K562 (cell line): ENCODE measurements at regions not wholly inside any gene's neighbourhood (a gene's known extent, or its start where the extent isn't known, plus 50 kb on each side); places are given as distances from the start of the nearest gene placed in this dataset.

Experiments
- CREBBP ChIP-seq: IDR thresholded peaks from one replicate; pipeline ENCODE4 v1.6.1; 2012; ENCODE audit warnings: low read depth, mild to moderate bottlenecking, control low read depth, inconsistent platforms, low read length
- CSDE1 ChIP-seq, 2 experiments: fragments of 450-650 bp; IDR thresholded peaks; 2 replicates each; pipeline ENCODE4 v1.6.1; 2016; ENCODE audit warnings: mild to moderate bottlenecking in 1 of 2
- E2F4 ChIP-seq: sonication (generic); formaldehyde crosslinking; IDR thresholded peaks from 2 replicates; pipeline ENCODE4 v1.8.0; 2022; ENCODE audit warnings: mild to moderate bottlenecking, low read depth, missing genetic modification reagents
- FOXA3 ChIP-seq, 2 experiments: fragments of 450-650 bp in 1 of 2; sonication (generic) in 1 of 2; formaldehyde crosslinking; IDR thresholded peaks in 1 of 2; conservative IDR thresholded peaks in 1 of 2; 2 replicates each; pipeline versions ENCODE4 v1.4.0 to v1.8.0; 2020 to 2022; ENCODE audit warnings: mild to moderate bottlenecking in 2 of 2, missing genetic modification reagents in 1 of 2
- HDAC3 ChIP-seq: fragments of 450-650 bp; IDR thresholded peaks from 2 replicates; pipeline ENCODE4 v1.6.1; 2018; ENCODE audit warnings: borderline replicate concordance, mild to moderate bottlenecking, moderate library complexity; ENCODE audit not compliant: partially characterized antibody
- HDAC8 ChIP-seq: fragments of 450-650 bp; IDR thresholded peaks from 2 replicates; pipeline ENCODE4 v1.6.1; 2016; ENCODE audit warnings: mild to moderate bottlenecking, missing genetic modification characterization, moderate library complexity, missing compliant biosample characterization
- HES1 ChIP-seq: fragments of 450-650 bp; IDR thresholded peaks from 2 replicates; pipeline ENCODE4 v1.6.1; 2016; ENCODE audit warnings: low read depth, mild to moderate bottlenecking, moderate library complexity
- HEY1 ChIP-seq: fragments of 250-450 bp; sonication (Bioruptor Pico); IDR thresholded peaks from 2 replicates; pipeline ENCODE4 v1.5.0; 2020; ENCODE audit warnings: mild to moderate bottlenecking, moderate library complexity, borderline replicate concordance
- HMG20B ChIP-seq: fragments of 250-450 bp; sonication (Bioruptor Pico); IDR thresholded peaks from 2 replicates; pipeline ENCODE4 v1.5.0; 2021; ENCODE audit warnings: mild to moderate bottlenecking
- HNRNPH1 ChIP-seq: fragments of 200-400 bp; formaldehyde crosslinking; optimal IDR thresholded peaks from 2 replicates; pipeline ENCODE3; 2017; ENCODE audit warnings: low read depth, mild to moderate bottlenecking, low read length, moderate library complexity
- KDM1A ChIP-seq, 2 experiments: fragments of 450-650 bp; IDR thresholded peaks; 2 replicates each; pipeline ENCODE4 v1.6.1; 2016; ENCODE audit warnings: mild to moderate bottlenecking in 2 of 2
- KLF1 ChIP-seq: fragments of 450-650 bp; IDR thresholded peaks from 2 replicates; pipeline ENCODE4 v1.6.1; 2016; ENCODE audit warnings: missing genetic modification characterization, missing compliant biosample characterization
- KLF16 ChIP-seq: IDR thresholded peaks from 2 replicates; pipeline ENCODE4 v1.6.1; 2016; ENCODE audit warnings: antibody characterized with exemption
- MAFK ChIP-seq: IDR thresholded peaks from 2 replicates; pipeline ENCODE4 v1.6.1; 2011; ENCODE audit warnings: low read length, improper control_type of control experiment
- OTX1 ChIP-seq: fragments of 450-650 bp; formaldehyde crosslinking; IDR thresholded peaks from 2 replicates; pipeline ENCODE4 v1.4.0; 2022; ENCODE audit warnings: mild to moderate bottlenecking
- POLR2A ChIP-seq: fragments of 450-650 bp; conservative IDR thresholded peaks from 2 replicates; pipeline ENCODE4 v1.6.1; 2016
- POLR2G ChIP-seq: fragments of 200-400 bp; formaldehyde crosslinking; IDR thresholded peaks from 2 replicates; pipeline ENCODE4 v1.6.1; 2017; ENCODE audit warnings: low read depth, mild to moderate bottlenecking, antibody characterized with exemption, low read length, moderate library complexity
- RBM22 ChIP-seq: fragments of 200-400 bp; formaldehyde crosslinking; IDR thresholded peaks from 2 replicates; pipeline ENCODE4 v1.6.1; 2018; ENCODE audit warnings: low read length, low read depth; ENCODE audit not compliant: poor library complexity, severe bottlenecking
- RBM25 ChIP-seq: fragments of 200-400 bp; formaldehyde crosslinking; IDR thresholded peaks from 2 replicates; pipeline ENCODE4 v1.6.1; 2018; ENCODE audit warnings: low read length, low read depth, moderate library complexity; ENCODE audit not compliant: severe bottlenecking
- SETDB1 ChIP-seq: IDR thresholded peaks from one replicate; pipeline ENCODE4 v1.6.1; 2012; ENCODE audit warnings: low read length, control low read depth, inconsistent platforms
- STAT5B ChIP-seq: fragments of 250-450 bp; sonication (Bioruptor Pico); IDR thresholded peaks from 2 replicates; pipeline ENCODE4 v1.8.0; 2021; ENCODE audit warnings: mild to moderate bottlenecking, inconsistent platforms
- ZNF354B ChIP-seq: fragments of 250-450 bp; sonication (Bioruptor Pico); IDR thresholded peaks from 2 replicates; pipeline ENCODE4 v1.4.0; 2020
- ZNF41 ChIP-seq: fragments of 250-450 bp; sonication (Bioruptor Pico); conservative IDR thresholded peaks from 2 replicates; pipeline ENCODE4 v1.4.0; 2020; ENCODE audit warnings: mild to moderate bottlenecking
- ZNF592 ChIP-seq: fragments of 450-650 bp; IDR thresholded peaks from 2 replicates; pipeline ENCODE4 v1.6.1; 2017; ENCODE audit warnings: antibody characterized with exemption, mild to moderate bottlenecking
- TF ChIP-seq, protein P1 (sequence below): conservative IDR thresholded peaks from 2 replicates; pipeline ENCODE4 v1.6.1; 2011; ENCODE audit warnings: low read depth, mild to moderate bottlenecking, low read length; ENCODE audit not compliant: control insufficient read depth

DNA sequence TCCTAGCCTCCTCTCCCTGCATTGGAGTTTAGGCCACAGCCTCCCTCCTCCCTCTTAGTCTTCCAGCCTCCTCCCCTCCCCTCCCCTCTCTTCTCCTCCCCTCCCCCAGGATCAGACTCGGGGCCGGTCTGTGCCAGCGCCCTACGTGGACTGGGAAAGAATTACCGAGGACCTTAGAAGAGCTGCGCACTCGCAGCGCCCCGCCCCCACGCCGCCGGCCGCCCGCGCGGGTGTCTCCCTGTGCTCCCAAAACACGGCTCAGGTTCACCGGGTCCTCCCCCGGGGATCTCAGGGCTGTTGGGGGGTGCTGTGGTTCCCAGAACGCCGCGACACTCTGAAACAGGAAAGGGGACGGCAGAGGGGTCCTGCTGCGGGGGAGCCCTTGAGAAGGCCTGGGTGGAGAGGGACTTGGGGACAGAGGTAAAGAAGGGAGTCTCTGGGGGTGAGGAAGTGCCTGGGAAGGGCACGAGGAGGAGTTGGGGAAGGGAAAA is 122.3 kb upstream of the TBL1X start (continued):
- TF ChIP-seq ZNF592 (0 out of 2 replicates have a peak, but pooled peaks have one; percentile 42), HDAC8 (tag) (no peak), HES1 (no peak), KDM1A (IDR thresholded peaks at IDR 0.05) (peak in 1 of 2 experiments; percentile 68; a peak in 2 of 4 replicates), CREBBP (no peak), OTX1 (CRISPR knock-in tag) (no peak), ZNF41 (CRISPR knock-in tag) (no peak), E2F4 (CRISPR knock-in tag) (no peak), KLF1 (tag) (no peak), RBM25 (no peak), HDAC3 (peak; percentile 58), HMG20B (CRISPR knock-in tag) (no peak), POLR2G (peak; percentile 66), HNRNPH1 (no peak), KLF16 (no peak), ZNF354B (CRISPR knock-in tag) (no peak), POLR2A (0 out of 2 replicates have a peak, but pooled peaks have one; percentile 44), HEY1 (CRISPR knock-in tag) (no peak), SETDB1 (no peak), RBM22 (no peak), STAT5B (no peak), MAFK (peak; percentile 62), FOXA3 (CRISPR knock-in tag; conservative IDR thresholded peaks at IDR 0.05 in 1 of 2, IDR thresholded peaks at IDR 0.05 in 1 of 2) (no peak), CSDE1 (IDR thresholded peaks at IDR 0.05) (no peak)
- TF ChIP-seq, protein P1, sequence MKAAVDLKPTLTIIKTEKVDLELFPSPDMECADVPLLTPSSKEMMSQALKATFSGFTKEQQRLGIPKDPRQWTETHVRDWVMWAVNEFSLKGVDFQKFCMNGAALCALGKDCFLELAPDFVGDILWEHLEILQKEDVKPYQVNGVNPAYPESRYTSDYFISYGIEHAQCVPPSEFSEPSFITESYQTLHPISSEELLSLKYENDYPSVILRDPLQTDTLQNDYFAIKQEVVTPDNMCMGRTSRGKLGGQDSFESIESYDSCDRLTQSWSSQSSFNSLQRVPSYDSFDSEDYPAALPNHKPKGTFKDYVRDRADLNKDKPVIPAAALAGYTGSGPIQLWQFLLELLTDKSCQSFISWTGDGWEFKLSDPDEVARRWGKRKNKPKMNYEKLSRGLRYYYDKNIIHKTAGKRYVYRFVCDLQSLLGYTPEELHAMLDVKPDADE, result peak; percentile 43; the same call in 1 of the 2 replicates
